HepG2 (cell line): ENCODE measurements at regions not wholly inside any gene's neighbourhood (a gene's known extent, or its start where the extent isn't known, plus 50 kb on each side); places are given as distances from the start of the nearest gene placed in this dataset.

Source experiments
- ATAC-seq: fragments of 200-7000 bp; cut with Tn5 transposase; 3 replicates; pipeline ENCODE4 v1.9.1; 2020; ENCODE audit warnings: mild to moderate bottlenecking, moderate library complexity
- BruUV-seq: library from RNA; stranded (reverse); fragments of 400-500 nt; replicated peaks from 2 replicates; lab custom pipeline; 2021; lab: Mats Ljungman, UMichigan
- CTCF ChIA-PET: fragments of 300-600 bp; formaldehyde crosslinking; extraction: SDS; loops from one replicate; lab custom pipeline; 2021; ENCODE audit warnings: low total read pairs, inconsistent platforms, low intra/inter-chr PET ratio; lab: Yijun Ruan, JAX
- POLR2A ChIA-PET: fragments of 350-600 bp; sonication (Branson Sonifier 250); formaldehyde crosslinking; loops from one replicate; lab custom pipeline; 2020; ENCODE audit warnings: antibody characterized with exemption, inconsistent platforms; lab: Yijun Ruan, JAX
- DNase-seq: peaks from one replicate; pipeline ENCODE4 v3.0.0-alpha.2; 2015; ENCODE audit warnings: low spot score
- FAIRE-seq: peaks from 3 replicates; lab custom pipeline; 2011; peaks lifted over from hg19 to GRCh38; lab: Jason Lieb, UNC
- H2AFZ ChIP-seq: one replicate; pipeline ENCODE4 v1.6.1; 2011; ENCODE audit warnings: low read length, inconsistent platforms
- H3K27ac ChIP-seq: fragments of 300-600 bp; 3 replicates; pipeline ENCODE4 v1.8.0; 2011; ENCODE audit warnings: mixed run types, mild to moderate bottlenecking, mixed read lengths, low read length, inconsistent platforms; ENCODE audit not compliant: insufficient read depth; ENCODE audit errors: extremely low read length
- H3K27me3 ChIP-seq, 2 experiments: fragments of 200-600 bp in 1 of 2; 2 replicates in 1 of 2; 3 replicates in 1 of 2; pipeline versions ENCODE4 v1.6.0 to v1.8.0; 2011; ENCODE audit warnings: low read length in 2 of 2, mild to moderate bottlenecking in 2 of 2, moderate library complexity in 2 of 2, inconsistent platforms in 1 of 2; ENCODE audit not compliant: insufficient read depth in 2 of 2, control insufficient read depth in 1 of 2
- H3K36me3 ChIP-seq, 2 experiments: fragments of 200-600 bp in 1 of 2; replicated peaks in 1 of 2; 2 replicates in 1 of 2; 3 replicates in 1 of 2; pipeline versions ENCODE4 v1.5.1 to v1.8.0; 2011; ENCODE audit warnings: low read length in 2 of 2, inconsistent platforms in 1 of 2; ENCODE audit not compliant: insufficient read depth in 2 of 2, control insufficient read depth in 1 of 2
- H3K4me1 ChIP-seq: 2 replicates; pipeline ENCODE4 v1.5.1; 2012; ENCODE audit warnings: low read length, inconsistent platforms; ENCODE audit not compliant: insufficient read depth
- H3K4me2 ChIP-seq: 2 replicates; pipeline ENCODE4 v1.6.0; 2011; ENCODE audit warnings: low read depth, low read length, inconsistent platforms
- H3K4me3 ChIP-seq, 3 experiments: fragments of 200-600 bp in 1 of 3; sonication (generic), shearing (Covaris generic) in 1 of 3; replicated peaks in 1 of 3; 2 replicates each; pipeline ENCODE4 v1.5.1; 2011 to 2016; ENCODE audit warnings: low read length in 3 of 3, inconsistent platforms in 2 of 3, low read depth in 2 of 3, mild to moderate bottlenecking in 2 of 3, control low read depth in 1 of 3, mixed read lengths in 1 of 3; ENCODE audit not compliant: insufficient read depth in 1 of 3
- H3K79me2 ChIP-seq: one replicate; pipeline ENCODE4 v1.6.1; 2011; ENCODE audit warnings: low read length, inconsistent platforms; ENCODE audit not compliant: insufficient read depth
- H3K9ac ChIP-seq: 2 replicates; pipeline ENCODE4 v1.6.0; 2011; ENCODE audit warnings: mild to moderate bottlenecking, low read depth, low read length, inconsistent platforms; ENCODE audit not compliant: insufficient read depth
- H3K9me3 ChIP-seq: 2 replicates; pipeline ENCODE4 v1.5.1; 2012; ENCODE audit warnings: mild to moderate bottlenecking, low read length
- H4K20me1 ChIP-seq: 2 replicates; pipeline ENCODE4 v1.6.0; 2011; ENCODE audit warnings: inconsistent platforms, mild to moderate bottlenecking, low read length, moderate library complexity; ENCODE audit not compliant: insufficient read depth
- ETV6 ChIP-seq: sonication (generic); formaldehyde crosslinking; conservative IDR thresholded peaks from 2 replicates; pipeline ENCODE4 v1.4.0; 2020; ENCODE audit warnings: missing genetic modification reagents
- HMGXB3 ChIP-seq: sonication (generic); formaldehyde crosslinking; IDR thresholded peaks from 2 replicates; pipeline ENCODE4 v1.4.0; 2020; ENCODE audit warnings: missing genetic modification reagents, borderline replicate concordance
- MTF1 ChIP-seq: sonication (generic); formaldehyde crosslinking; IDR thresholded peaks from 2 replicates; pipeline ENCODE4 v1.5.0; 2020; ENCODE audit warnings: missing genetic modification reagents
- PAF1 ChIP-seq: IDR thresholded peaks from 2 replicates; pipeline ENCODE4 v1.6.1; 2016; ENCODE audit warnings: missing genetic modification reagents, missing compliant biosample characterization
- PTBP1 ChIP-seq: fragments of 200-400 bp; formaldehyde crosslinking; IDR thresholded peaks from 2 replicates; pipeline ENCODE4 v1.6.1; 2018; ENCODE audit warnings: low read length, low read depth; ENCODE audit not compliant: poor library complexity, severe bottlenecking
- SSRP1 ChIP-seq: IDR thresholded peaks from 2 replicates; pipeline ENCODE4 v1.6.1; 2016; ENCODE audit warnings: control low read depth
- ZBTB3 ChIP-seq: sonication (generic); formaldehyde crosslinking; IDR thresholded peaks from 2 replicates; pipeline ENCODE4 v1.4.0; 2020; ENCODE audit warnings: low read depth, mild to moderate bottlenecking, moderate library complexity, missing genetic modification reagents, borderline replicate concordance
- ZNF10 ChIP-seq: sonication (generic); formaldehyde crosslinking; IDR thresholded peaks from 2 replicates; pipeline ENCODE4 v1.4.0; 2020; ENCODE audit warnings: mild to moderate bottlenecking, low read depth, missing genetic modification reagents, borderline replicate concordance
- in situ Hi-C: cut with HindIII; loops from 2 replicates; pipeline ENCODE4 v1.10.0; 2017; ENCODE audit warnings: low pct_unique_long_range_greater_than_20kb; ENCODE audit not compliant: extremely low pct_ligation_motif_present
- intact Hi-C: fragments of 100-400 bp; cut with micrococcal nuclease; formaldehyde crosslinking; loops from one replicate; pipeline ENCODE4 v1.10.0; 2022; ENCODE audit not compliant: unreplicated experiment
- TF ChIP-seq, protein P1 (sequence below): sonication (generic); formaldehyde crosslinking; IDR thresholded peaks from 2 replicates; pipeline ENCODE4 v1.4.0; 2020; ENCODE audit warnings: mild to moderate bottlenecking, missing genetic modification reagents
- TF ChIP-seq, protein P2 (sequence below): sonication (generic); formaldehyde crosslinking; IDR thresholded peaks from 2 replicates; pipeline ENCODE4 v1.4.0; 2020; ENCODE audit warnings: missing genetic modification reagents

DNA sequence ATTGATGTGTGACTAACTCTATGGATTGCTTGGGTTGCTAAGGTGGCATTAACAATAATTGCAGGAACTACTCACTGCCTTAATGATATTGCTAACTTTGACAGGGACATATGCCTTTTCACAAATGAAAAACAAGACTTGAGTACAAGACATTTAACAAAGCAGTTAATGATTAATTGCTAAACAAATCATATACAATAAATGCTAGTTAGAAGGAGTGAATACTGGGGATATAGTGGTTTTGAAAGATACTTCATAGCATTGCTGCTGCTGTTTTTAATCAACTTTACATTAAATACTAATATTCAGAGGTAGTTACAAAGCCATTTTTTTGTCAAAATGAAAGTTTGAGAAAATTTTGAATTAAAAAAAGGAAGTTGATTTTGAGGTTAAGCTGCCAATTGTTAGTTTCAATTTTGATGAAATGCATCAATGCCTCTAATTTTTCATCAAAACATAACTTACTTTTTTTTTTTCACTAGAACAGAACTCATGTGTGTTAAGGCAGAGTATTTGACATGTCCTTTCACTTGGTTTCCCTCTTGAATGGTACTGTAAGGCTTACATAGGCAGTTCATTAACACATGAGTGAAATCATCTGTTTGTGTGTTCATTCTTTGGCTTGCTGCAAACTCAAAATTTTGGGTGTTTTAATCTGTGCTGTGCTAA lies 106.2 kb upstream of the SEMA3D start:
- intact Hi-C loops (no loop called here), in situ Hi-C loops (no loop called here)
- H4K20me1 ChIP-seq = no peaks in the 10 kb centered on the region
- ATAC-seq (no peak), FAIRE-seq (no peak), DNase-seq (no peak)
- H2AFZ ChIP-seq = no peak overlapping the region
- no peak overlapping the region for H3K9ac ChIP-seq
- no peaks in the 10 kb centered on the region for H3K27me3 ChIP-seq
- H3K9me3 ChIP-seq = no peaks in the 10 kb centered on the region
- ChIA-PET POLR2A (no interaction called here), CTCF (no interaction called here)
- no peak overlapping the region for H3K27ac ChIP-seq
- no peaks in the 10 kb centered on the region for H3K36me3 ChIP-seq
- peaks cover 14% of the 10 kb centered on the region for H3K4me1 ChIP-seq
- H3K4me2 ChIP-seq = no peak overlapping the region
- H3K4me3 ChIP-seq = no peak overlapping the region
- no peaks in the 10 kb centered on the region for H3K79me2 ChIP-seq
- no TSS peak for BruUV-seq
- TF ChIP-seq PAF1 = no peak
- TF ChIP-seq ZNF10 (CRISPR knock-in tag) = no peak
- TF ChIP-seq, protein P1, sequence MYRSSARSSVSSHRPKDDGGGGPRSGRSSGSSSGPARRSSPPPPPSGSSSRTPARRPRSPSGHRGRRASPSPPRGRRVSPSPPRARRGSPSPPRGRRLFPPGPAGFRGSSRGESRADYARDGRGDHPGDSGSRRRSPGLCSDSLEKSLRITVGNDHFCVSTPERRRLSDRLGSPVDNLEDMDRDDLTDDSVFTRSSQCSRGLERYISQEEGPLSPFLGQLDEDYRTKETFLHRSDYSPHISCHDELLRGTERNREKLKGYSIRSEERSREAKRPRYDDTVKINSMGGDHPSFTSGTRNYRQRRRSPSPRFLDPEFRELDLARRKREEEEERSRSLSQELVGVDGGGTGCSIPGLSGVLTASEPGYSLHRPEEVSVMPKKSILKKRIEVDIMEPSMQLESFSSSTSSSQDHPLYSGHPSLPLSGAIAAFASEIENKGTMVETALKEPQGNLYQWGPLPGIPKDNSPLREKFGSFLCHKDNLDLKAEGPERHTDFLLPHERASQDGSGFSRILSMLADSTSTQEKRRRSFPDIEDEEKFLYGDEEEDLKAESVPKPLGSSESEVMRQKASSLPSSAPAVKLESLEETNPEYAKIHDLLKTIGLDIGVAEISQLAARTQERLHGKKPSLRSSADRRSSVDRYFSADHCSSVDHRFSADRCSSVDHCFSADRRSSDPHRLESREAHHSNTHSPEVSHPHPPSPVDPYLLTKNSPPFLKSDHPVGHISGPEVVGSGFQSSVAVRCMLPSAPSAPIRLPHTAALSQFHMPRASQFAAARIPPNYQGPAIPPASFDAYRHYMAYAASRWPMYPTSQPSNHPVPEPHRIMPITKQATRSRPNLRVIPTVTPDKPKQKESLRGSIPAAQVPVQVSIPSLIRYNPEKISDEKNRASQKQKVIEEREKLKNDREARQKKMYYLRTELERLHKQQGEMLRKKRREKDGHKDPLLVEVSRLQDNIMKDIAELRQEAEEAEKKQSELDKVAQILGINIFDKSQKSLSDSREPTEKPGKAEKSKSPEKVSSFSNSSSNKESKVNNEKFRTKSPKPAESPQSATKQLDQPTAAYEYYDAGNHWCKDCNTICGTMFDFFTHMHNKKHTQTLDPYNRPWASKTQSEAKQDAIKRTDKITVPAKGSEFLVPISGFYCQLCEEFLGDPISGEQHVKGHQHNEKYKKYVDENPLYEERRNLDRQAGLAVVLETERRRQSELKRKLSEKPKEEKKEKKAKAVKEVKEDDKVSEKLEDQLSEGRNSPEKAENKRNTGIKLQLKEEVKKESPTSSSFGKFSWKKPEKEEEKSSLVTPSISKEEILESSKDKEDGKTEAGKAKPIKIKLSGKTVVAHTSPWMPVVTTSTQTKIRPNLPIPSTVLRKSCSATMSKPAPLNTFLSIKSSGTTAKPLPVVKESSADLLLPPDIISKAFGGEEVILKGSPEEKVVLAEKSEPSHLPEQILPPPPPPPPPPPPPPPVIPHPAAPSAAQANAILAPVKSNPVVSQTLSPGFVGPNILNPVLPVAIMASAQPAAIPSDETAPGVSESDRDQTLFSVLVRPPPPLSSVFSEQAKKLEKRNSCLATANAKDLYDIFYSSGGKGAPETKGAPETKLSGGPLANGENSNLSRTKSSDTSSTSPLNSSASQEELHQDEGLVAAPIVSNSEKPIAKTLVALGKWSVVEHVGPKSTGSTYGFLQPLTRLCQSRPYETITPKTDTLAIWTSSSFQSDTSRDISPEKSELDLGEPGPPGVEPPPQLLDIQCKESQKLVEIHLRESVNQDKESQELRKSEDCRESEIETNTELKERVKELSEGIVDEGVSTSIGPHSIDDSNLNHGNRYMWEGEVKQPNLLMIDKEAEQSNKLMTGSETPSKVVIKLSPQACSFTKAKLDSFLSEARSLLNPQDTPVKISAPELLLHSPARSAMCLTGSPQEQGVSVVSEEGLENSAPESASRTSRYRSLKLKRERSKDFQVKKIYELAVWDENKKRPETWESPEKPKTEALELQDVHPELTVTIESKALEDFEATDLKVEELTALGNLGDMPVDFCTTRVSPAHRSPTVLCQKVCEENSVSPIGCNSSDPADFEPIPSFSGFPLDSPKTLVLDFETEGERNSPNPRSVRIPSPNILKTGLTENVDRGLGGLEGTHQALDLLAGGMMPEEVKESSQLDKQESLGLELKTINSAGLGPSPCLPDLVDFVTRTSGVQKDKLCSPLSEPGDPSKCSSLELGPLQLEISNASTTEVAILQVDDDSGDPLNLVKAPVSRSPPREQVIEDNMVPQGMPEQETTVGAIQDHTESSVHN (CRISPR knock-in tag) = no peak
- TF ChIP-seq MTF1 (CRISPR knock-in tag) = no peak
- TF ChIP-seq, protein P2, sequence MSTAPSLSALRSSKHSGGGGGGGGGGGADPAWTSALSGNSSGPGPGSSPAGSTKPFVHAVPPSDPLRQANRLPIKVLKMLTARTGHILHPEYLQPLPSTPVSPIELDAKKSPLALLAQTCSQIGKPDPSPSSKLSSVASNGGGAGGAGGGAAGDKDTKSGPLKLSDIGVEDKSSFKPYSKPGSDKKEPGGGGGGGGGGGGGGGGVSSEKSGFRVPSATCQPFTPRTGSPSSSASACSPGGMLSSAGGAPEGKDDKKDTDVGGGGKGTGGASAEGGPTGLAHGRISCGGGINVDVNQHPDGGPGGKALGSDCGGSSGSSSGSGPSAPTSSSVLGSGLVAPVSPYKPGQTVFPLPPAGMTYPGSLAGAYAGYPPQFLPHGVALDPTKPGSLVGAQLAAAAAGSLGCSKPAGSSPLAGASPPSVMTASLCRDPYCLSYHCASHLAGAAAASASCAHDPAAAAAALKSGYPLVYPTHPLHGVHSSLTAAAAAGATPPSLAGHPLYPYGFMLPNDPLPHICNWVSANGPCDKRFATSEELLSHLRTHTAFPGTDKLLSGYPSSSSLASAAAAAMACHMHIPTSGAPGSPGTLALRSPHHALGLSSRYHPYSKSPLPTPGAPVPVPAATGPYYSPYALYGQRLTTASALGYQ (CRISPR knock-in tag) = no peak
- TF ChIP-seq ETV6 (CRISPR knock-in tag) = no peak
- TF ChIP-seq ZBTB3 (CRISPR knock-in tag) = no peak
- no peak for TF ChIP-seq HMGXB3
- no peak for TF ChIP-seq PTBP1
- no peak for TF ChIP-seq SSRP1
